Brain microvascular endothelial cell (primary cell): ENCODE measurements at regions not wholly inside any gene's neighbourhood (a gene's known extent, or its start where the extent isn't known, plus 50 kb on each side); places are given as distances from the start of the nearest gene placed in this dataset.

ENCODE experiments used
- DNase-seq: peaks from one replicate; pipeline ENCODE4 v3.0.0-alpha.2; 2020
- H3K27ac ChIP-seq: fragments of 250-450 bp; sonication (Bioruptor Pico); 2 replicates; pipeline ENCODE4 v1.5.1; 2020; ENCODE audit warnings: mild to moderate bottlenecking, moderate library complexity
- H3K27me3 ChIP-seq: fragments of 250-450 bp; sonication (Bioruptor Pico); replicated peaks from 2 replicates; pipeline ENCODE4 v1.5.1; 2020; ENCODE audit warnings: mild to moderate bottlenecking
- H3K36me3 ChIP-seq: fragments of 250-450 bp; sonication (Bioruptor Pico); replicated peaks from 2 replicates; pipeline ENCODE4 v1.5.1; 2020; ENCODE audit warnings: mild to moderate bottlenecking
- H3K4me3 ChIP-seq: 2 replicates; pipeline ENCODE4 v1.5.1; 2011; ENCODE audit warnings: low read depth, mild to moderate bottlenecking, control low read depth, low read length, moderate library complexity
- CTCF ChIP-seq: IDR thresholded peaks from 2 replicates; pipeline ENCODE4 v1.5.1; 2011; ENCODE audit warnings: low read depth, mild to moderate bottlenecking, moderate library complexity, low read length, control low read depth, inconsistent platforms; ENCODE audit errors: missing control alignments
- in situ Hi-C: cut with HindIII; loops from 2 replicates; pipeline ENCODE4 v1.10.0; 2017; ENCODE audit warnings: low sequenced_read_pairs, low pct_ligation_motif_present

GRCh38 chr1:57615956-57616355, 192.1 kb upstream of the DAB1 start:
- Histone ChIP-seq H3K27me3 (no peaks in the 10 kb centered on the region), H3K4me3 (no peak overlapping the region), H3K27ac (no peak overlapping the region), H3K36me3 (no peaks in the 10 kb centered on the region)
- TF ChIP-seq CTCF = no peak
- in situ Hi-C loops = no loop called here
- DNase-seq = no peak

- no peak for TF ChIP-seq CTCF
- in situ Hi-C loops = no loop called here
- Histone ChIP-seq H3K4me3 (no peak overlapping the region), H3K27ac (no peak overlapping the region), H3K27me3 (no peaks in the 10 kb centered on the region), H3K36me3 (no peaks in the 10 kb centered on the region)
- DNase-seq = no peak
Measured at GRCh38 chr1:57612833-57613232, 189.0 kb upstream of the DAB1 start.

GRCh38 chr1:57605933-57606332, 182.1 kb upstream of the DAB1 start:
- no peak for DNase-seq
- H3K27me3 ChIP-seq = no peaks in the 10 kb centered on the region
- in situ Hi-C loops = no loop called here
- H3K36me3 ChIP-seq = no peaks in the 10 kb centered on the region
- TF ChIP-seq CTCF = no peak
- H3K4me3 ChIP-seq = no peak overlapping the region
- H3K27ac ChIP-seq = no peak overlapping the region

GRCh38 chr1:57603696-57604095, 179.8 kb upstream of the DAB1 start:
- in situ Hi-C loops = no loop called here
- no peaks in the 10 kb centered on the region for H3K27me3 ChIP-seq

GRCh38 chr1:57600424-57600823, 176.6 kb upstream of the DAB1 start:
- H3K27ac ChIP-seq = no peak overlapping the region
- no peaks in the 10 kb centered on the region for H3K27me3 ChIP-seq
- H3K36me3 ChIP-seq = no peaks in the 10 kb centered on the region
- in situ Hi-C loops = no loop called here
- TF ChIP-seq CTCF = no peak
- H3K4me3 ChIP-seq = no peak overlapping the region
- DNase-seq = no peak

More at GRCh38 chr1:57603696-57604095, 179.8 kb upstream of the DAB1 start:
- TF ChIP-seq CTCF = no peak
- Histone ChIP-seq H3K27ac (no peak overlapping the region), H3K36me3 (no peaks in the 10 kb centered on the region), H3K4me3 (no peak overlapping the region)
- DNase-seq = no peak

- Histone ChIP-seq H3K4me3 (no peak overlapping the region), H3K36me3 (no peaks in the 10 kb centered on the region), H3K27ac (no peak overlapping the region), H3K27me3 (no peaks in the 10 kb centered on the region)
- in situ Hi-C loops = no loop called here
- DNase-seq = no peak
- no peak for TF ChIP-seq CTCF
Measured at GRCh38 chr1:57599236-57599994, 175.6 kb upstream of the DAB1 start.
